Dermis microvascular lymphatic vessel endothelial cell (primary cell): ENCODE measurements at regions not wholly inside any gene's neighbourhood (a gene's known extent, or its start where the extent isn't known, plus 50 kb on each side); places are given as distances from the start of the nearest gene placed in this dataset.
"Not testable (repeated sequence)": the region's sequence is repeated elsewhere in the genome, so short reads cannot be mapped to it uniquely, and the experiment has no call there.

Experiments used
- DNase-seq, 2 donors: peaks; one replicate each; pipeline versions ENCODE4 v3.0.0 to v3.0.0-alpha.2; 2010; ENCODE audit warnings: low read depth in 2 of 2

- DNase-seq = peak in 1 of 2 donors; percentile 43
These were observed 50.3 kb upstream of the CYP2B6 start for GRCh38 chr19:40940771-40941170.

GRCh38 chr19:40938007-40938406 lies 53.1 kb upstream of the CYP2B6 start:
- not testable (repeated sequence) for DNase-seq

- no peak for DNase-seq
These were observed 54.3 kb upstream of the CYP2B6 start for GRCh38 chr19:40936755-40937154.

GRCh38 chr19:40933025-40933424 lies 51.0 kb upstream of the CYP2A7 start:
- DNase-seq = peak in 1 of 2 donors; percentile 28

GRCh38 chr19:40932008-40932959 lies 50.3 kb upstream of the CYP2A7 start:
- DNase-seq = no peak
